GM12872 (cell line): ENCODE measurements at regions not wholly inside any gene's neighbourhood (a gene's known extent, or its start where the extent isn't known, plus 50 kb on each side); places are given as distances from the start of the nearest gene placed in this dataset.

Source experiments
- CTCF ChIP-seq: IDR thresholded peaks from 3 replicates; pipeline ENCODE4 v1.5.1; 2011; ENCODE audit warnings: low read depth, mild to moderate bottlenecking, low read length, moderate library complexity; ENCODE audit not compliant: insufficient read depth

- no peak for TF ChIP-seq CTCF
These were observed 1130.9 kb upstream of the PRKX start for GRCh38 chrX:4844376-4844775.

GRCh38 chrX:4841216-4841745 is 1127.8 kb upstream of the PRKX start:
- TF ChIP-seq CTCF = no peak

GRCh38 chrX:4831574-4831973 is 1118.1 kb upstream of the PRKX start:
- no peak for TF ChIP-seq CTCF

- no peak for TF ChIP-seq CTCF
These were observed 1117.6 kb upstream of the PRKX start for GRCh38 chrX:4830880-4831557.

GRCh38 chrX:4825550-4825949 is 1112.1 kb upstream of the PRKX start:
- TF ChIP-seq CTCF = no peak

- no peak for TF ChIP-seq CTCF
These were observed 1096.1 kb upstream of the PRKX start for GRCh38 chrX:4809571-4809970.

- TF ChIP-seq CTCF = no peak
These were observed 1092.1 kb upstream of the PRKX start for GRCh38 chrX:4805502-4805901.
